ENCODE measurements at regions not wholly inside any gene's neighbourhood (a gene's known extent, or its start where the extent isn't known, plus 50 kb on each side); places are given as distances from the start of the nearest gene placed in this dataset.

DNA sequence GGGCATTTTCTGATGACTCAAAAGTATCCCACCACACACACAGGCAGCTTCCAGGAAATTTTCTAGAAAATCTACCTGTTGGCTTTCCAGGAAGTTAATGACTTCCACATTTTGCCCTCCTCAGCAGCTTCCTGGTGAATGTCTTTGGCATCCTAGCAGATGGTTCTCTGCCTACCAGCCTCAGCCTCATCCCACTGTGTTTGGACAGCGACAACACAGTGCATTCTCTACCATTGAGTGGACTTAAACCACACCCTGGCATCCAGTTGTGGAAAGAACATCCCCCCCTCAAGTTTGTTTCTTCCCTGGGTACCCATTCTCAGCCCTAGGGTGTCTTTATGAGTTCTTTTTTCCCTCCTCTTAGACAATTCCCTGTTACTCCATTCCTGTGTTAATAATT lies 50.8 kb upstream of the GADL1 start:
- DNase-seq (ENCODE audit: low spot score): no peak

GRCh38 chr3:30948426-30948825 lies 54.0 kb upstream of the GADL1 start:
- no peak for DNase-seq (ENCODE audit: low spot score)

DNA sequence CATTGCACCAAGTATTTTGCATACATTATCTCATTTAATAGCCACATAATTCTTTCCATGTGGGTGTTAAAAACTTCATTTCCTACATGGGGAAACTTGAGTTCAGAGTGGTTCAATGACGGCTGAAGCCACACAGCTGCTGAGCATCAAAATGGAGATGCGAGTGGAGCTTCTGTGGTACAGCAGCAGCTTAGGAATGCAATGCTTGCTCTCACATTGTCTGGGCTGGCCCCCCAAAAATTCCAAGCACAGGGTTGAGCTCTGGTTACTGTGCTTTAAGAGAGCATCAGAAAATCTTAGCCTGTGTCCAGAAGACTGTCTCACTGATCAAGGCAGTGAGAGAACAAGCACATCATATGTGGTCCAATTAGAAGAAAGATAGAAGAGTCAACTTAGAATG lies 57.4 kb upstream of the GADL1 start:
- DNase-seq (ENCODE audit: low spot score): no peak

DNA sequence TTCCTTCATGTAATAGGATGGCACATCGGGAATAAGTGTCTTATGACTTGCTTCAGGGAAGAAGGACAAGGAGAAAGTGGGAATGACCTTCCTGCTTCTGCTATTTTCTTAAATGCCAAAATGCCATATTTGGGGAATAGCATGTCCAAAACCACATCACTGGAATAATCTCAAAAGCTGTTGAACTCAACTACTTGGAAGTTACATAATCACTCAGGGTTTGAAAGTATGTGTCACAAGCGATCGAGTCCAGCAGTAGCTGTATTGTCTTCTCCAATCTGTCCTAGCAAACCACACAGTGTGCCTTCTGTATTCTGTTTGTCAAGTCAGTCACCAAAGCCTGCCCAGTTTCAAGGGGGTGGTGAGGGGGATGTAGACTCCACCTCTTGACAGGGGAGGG lies 58.3 kb upstream of the GADL1 start:
- DNase-seq (ENCODE audit: low spot score): no peak

DNA sequence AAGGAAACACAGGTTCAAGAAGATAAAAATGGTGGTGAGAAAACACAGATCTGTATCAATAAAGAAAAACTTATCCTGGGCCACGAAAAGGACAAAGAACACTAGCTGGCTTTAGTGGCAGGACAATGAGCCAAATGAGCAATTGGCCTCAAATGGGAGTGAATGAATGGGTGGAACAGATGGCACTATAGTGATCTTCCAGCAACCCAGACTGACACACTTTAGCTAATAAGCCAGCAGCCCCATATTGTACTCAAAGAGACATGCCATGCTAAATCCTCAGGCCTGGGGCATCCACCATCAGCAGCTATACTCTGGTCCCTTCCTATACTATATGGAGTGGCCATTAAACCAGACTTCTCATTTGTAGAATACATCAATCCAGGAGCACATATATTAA lies 60.0 kb upstream of the GADL1 start:
- DNase-seq (ENCODE audit: low spot score): no peak

DNA sequence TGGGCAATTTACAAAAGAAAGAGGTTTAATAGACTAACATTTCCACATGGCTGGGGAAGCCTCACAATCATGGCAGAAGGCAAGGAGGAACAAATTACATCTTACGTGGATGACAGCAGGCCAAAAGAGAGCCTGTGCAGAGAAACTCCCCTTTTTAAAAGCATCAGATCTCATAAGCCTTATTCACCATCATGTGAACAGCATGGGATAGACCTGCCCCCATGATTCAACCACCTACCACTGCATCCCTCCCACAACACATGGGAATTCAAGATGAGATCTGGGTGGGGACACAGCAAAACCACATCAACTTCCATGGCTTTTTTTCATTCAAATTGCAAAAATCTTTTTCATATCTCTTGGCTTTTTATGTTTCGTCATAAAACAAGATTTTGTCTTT lies 67.6 kb upstream of the GADL1 start:
- DNase-seq (ENCODE audit: low spot score): no peak

- DNase-seq (ENCODE audit: low spot score): no peak
These were observed 68.0 kb upstream of the GADL1 start for GRCh38 chr3:30962493-30962892.

DNA sequence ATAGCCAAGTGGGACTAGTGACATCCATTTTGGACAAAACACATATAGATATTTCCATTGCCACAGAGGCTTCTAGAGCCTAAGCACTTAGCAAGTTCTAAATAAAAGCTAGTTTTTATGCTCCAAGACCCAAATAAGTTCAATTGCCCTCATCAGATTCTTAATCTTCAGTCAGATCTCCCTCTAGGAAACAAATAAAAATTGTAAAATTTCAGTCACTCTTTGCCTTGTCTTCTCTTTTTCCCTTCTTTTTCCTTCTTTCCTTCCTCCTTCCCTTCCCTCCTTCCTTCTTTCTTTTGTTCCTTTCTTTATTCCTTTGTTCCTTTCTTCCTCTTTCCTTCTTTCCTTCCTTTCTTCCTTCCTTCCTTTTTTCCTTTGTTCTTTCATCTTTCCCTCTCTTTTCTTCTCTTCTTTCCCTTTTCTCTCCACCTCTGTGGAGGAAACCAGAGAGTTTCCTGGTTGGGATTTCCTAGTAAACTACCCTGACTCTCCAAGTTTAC lies 68.8 kb upstream of the GADL1 start:
- no peak for DNase-seq (ENCODE audit: low spot score)

DNA sequence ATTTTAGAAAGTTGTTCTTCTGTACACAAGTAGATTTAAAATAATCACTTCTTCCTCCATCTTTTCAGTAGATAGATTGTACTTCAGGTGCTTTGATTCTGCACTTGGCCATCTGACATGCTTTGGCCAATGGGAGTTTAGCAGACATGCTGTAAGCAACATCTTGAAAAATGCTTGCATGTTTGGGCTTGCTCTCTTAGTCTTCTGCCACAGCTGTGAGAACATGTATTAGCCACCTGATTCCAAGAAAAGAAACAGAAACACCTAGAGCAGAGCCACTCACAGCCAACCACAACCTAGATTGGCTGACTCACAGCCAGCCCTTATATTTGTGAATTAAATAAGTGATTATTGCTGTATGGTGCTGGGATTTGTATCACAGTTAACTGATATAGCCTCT lies 70.2 kb upstream of the GADL1 start:
- no peak for DNase-seq (ENCODE audit: low spot score)

- DNase-seq (ENCODE audit: low spot score): no peak
These were observed 72.4 kb upstream of the GADL1 start for GRCh38 chr3:30966896-30967295.

DNA sequence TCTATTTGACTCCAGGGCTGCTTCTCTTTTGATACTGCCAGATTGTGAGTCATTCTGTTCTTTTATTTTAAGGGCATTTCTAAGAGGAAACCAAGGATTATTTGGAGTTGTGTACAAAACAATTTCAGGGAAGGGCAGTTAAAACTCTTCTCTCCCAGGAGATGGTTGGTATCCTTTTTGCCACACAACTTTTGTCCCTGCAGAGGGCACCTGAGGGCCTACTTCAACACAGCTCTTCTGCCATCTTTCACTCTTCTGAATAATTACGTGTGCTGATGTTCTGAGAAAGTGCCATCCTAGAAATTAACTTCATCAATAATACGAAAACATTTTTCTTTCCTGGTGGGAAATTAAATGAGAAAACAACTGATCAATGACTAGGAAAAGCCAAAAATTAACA lies 75.7 kb upstream of the GADL1 start:
- DNase-seq (ENCODE audit: low spot score): no peak

DNA sequence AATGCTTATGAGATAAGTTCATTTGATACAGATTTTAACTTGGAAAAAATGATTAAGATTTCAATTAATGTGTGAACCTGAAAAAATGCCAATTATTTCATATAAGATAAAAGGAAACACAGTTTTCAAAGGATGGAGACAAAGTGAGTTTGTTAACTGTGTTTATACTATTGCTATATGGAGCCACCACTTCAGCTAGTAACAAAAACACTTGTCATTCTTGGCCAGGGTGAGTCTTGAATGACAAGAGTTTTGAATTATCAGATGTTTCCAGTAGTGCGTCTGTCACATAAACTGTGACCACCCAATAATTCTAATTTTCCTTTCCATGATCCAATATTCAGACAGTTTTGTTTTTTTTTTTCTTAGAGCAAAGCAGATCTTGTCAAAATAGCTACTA lies 78.0 kb upstream of the GADL1 start:
- DNase-seq (ENCODE audit: low spot score): no peak

- DNase-seq (ENCODE audit: low spot score): no peak
These were observed 79.6 kb upstream of the GADL1 start for GRCh38 chr3:30974071-30974470.

DNA sequence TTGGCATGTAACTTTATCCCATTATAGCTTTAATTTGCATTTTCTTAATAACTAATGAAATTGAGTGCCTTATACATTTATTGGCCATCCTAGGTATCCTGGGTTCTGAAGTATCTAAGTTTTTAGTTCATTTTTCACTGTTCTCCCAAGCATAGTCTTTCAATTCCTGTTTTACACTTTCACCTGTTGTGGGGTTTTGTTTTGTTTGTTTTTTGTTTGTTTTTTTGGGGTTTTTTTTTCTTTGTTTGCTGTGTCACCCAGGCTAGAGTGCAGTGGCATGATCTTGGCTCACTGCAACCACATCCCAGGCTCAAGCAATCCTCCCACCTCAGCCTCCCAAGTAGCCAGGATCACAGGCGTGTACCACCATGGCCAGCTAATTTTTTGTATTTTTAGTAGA lies 83.1 kb upstream of the GADL1 start:
- DNase-seq (ENCODE audit: low spot score): no peak

DNA sequence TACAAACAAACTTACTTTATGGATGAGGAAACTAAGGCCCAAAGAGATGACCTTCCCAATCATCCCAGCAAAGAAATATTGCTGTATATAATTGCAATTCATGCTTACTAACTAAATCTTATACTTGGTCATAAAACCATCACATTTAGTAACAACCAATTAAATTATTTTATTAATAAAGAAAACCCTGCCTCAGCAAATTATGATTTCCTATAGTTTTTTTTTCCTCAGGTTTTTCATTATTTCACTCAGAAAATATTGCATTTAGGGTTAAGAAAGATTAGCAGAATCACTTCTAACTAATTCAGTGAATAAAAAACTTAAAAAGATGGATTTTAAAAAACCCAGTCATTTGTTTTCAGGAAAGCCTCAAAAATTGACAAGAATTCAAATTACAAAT lies 86.5 kb upstream of the GADL1 start:
- DNase-seq (ENCODE audit: low spot score): no peak

GRCh38 chr3:30982416-30983075 lies 88.1 kb upstream of the GADL1 start:
- DNase-seq (ENCODE audit: low spot score): no peak

GRCh38 chr3:30984855-30985749 lies 90.6 kb upstream of the GADL1 start:
- DNase-seq (ENCODE audit: low spot score): no peak

- no peak for DNase-seq (ENCODE audit: low spot score)
These were observed 92.1 kb upstream of the GADL1 start for GRCh38 chr3:30986551-30986950.

GRCh38 chr3:30988769-30989168 lies 94.3 kb upstream of the GADL1 start:
- no peak for DNase-seq (ENCODE audit: low spot score)

DNA sequence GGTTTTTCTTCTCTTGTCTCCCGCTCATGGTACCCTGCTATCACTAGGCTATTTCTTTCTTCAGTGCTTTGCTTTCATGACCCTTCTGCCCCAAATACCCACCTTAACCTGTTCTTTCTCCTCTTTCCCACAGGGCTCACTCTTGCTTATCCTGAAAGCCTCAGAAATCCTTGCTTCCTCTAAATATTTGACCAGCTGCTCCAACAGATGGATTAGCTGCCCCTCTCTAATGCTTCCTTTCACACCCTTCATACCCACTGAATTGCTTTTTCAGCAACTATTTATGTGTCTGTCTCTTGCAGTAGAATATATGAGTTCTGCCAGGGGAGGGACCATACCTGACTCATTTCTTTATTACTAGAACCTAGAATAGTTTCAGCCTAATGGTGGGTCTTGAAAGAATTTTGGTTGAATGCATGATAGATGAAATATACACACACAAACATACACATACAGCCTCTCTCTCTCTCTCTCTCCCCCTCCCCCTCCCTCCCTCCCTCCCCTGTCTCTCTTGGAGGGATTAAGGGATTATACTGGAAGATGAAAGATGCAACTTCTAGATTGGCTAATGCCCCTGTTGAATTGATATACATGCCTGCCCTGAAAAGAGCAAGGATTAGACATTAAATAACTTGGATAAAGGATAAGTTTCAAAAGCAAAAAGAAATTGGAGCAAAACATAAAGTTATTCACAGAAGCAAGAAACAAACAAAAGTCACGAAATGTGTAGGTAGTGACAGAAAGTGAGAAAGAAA lies 95.0 kb upstream of the GADL1 start:
- no peak for DNase-seq (ENCODE audit: low spot score)

DNA sequence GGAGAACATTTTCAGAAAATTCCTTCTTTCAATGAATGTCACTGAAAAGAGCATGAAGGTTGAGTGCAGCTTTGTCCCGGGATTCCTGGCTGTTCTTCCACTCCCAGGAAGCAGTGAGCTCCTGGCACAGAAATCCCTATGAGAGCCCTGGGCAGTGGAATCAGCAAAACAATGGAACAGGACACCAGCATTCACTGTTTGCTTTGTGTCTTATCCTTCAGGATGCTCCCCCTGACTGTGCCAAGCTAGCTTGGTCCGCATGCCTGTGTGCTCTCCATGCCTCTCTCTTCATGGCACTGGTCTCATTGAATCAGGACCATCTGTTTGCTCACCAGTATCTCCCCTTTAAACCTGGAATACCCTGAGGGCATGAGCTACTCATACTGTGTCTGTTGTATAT lies 102.0 kb upstream of the GADL1 start:
- DNase-seq (ENCODE audit: low spot score): no peak

DNA sequence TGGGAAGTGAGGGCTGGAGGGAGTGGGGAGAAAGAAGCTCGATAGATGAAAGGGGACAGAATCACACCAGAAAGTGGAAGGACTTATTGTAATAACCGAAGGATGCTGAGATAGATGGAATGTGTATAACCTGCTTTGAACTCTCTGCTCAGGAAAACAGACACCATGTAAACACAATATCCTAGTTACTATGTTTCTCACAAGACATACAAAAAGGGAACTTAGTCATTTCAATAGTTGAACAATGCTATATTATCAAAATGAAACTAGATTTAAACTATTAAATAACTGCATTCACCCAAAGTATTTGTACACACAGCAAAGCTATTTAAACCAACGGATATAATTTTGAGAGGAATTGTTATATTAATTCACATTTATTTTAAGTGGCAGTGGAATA lies 108.3 kb upstream of the GADL1 start:
- DNase-seq (ENCODE audit: low spot score): no peak

All from H4 (cell line).